ENCODE measurements at regions not wholly inside any gene's neighbourhood (a gene's known extent, or its start where the extent isn't known, plus 50 kb on each side); places are given as distances from the start of the nearest gene placed in this dataset.

DNA sequence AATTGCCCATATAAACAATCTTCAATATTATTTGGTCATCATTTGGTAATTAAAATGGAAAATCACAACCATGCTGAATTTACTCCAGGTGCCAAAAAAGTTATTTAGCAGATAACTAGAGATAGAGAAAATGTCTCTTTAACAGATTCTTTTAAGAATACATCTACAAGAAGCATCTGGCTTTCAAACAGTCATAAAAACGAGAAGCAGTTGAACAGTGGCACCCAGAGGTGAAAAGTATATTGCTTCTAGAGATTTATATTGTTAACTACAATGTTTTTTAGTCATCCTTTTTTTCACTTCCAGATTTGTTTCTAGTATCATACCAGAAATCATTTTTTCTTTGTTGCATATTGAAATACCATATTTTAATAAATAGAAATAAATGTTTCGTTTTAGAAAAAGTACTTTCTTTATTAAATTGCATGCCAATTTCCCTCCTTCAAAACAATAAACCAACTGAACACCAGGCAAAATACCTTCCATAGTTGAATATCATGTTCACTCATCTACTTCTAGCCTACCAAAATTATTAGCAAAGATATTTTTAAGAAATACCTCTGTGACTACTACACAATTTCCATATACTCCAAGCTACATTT is 65.4 kb upstream of the HNRNPA3 start:
- no peaks in the 10 kb centered on the region for H3K27me3 ChIP-seq (ENCODE audit: insufficient read depth, low read depth, severe bottlenecking)
- no peaks in the 10 kb centered on the region for H3K36me3 ChIP-seq
- no peaks in the 10 kb centered on the region for H3K9me3 ChIP-seq (ENCODE audit: severe bottlenecking)
- TF ChIP-seq, protein P1, sequence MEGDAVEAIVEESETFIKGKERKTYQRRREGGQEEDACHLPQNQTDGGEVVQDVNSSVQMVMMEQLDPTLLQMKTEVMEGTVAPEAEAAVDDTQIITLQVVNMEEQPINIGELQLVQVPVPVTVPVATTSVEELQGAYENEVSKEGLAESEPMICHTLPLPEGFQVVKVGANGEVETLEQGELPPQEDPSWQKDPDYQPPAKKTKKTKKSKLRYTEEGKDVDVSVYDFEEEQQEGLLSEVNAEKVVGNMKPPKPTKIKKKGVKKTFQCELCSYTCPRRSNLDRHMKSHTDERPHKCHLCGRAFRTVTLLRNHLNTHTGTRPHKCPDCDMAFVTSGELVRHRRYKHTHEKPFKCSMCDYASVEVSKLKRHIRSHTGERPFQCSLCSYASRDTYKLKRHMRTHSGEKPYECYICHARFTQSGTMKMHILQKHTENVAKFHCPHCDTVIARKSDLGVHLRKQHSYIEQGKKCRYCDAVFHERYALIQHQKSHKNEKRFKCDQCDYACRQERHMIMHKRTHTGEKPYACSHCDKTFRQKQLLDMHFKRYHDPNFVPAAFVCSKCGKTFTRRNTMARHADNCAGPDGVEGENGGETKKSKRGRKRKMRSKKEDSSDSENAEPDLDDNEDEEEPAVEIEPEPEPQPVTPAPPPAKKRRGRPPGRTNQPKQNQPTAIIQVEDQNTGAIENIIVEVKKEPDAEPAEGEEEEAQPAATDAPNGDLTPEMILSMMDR (IDR thresholded peaks at IDR 0.05; ENCODE audit: low read depth, low read length), result no peak
- no peak overlapping the region for H3K27ac ChIP-seq
- H3K4me3 ChIP-seq (ENCODE audit: low read depth, low read length), result no peak overlapping the region
- DNase-seq, result no peak

DNA sequence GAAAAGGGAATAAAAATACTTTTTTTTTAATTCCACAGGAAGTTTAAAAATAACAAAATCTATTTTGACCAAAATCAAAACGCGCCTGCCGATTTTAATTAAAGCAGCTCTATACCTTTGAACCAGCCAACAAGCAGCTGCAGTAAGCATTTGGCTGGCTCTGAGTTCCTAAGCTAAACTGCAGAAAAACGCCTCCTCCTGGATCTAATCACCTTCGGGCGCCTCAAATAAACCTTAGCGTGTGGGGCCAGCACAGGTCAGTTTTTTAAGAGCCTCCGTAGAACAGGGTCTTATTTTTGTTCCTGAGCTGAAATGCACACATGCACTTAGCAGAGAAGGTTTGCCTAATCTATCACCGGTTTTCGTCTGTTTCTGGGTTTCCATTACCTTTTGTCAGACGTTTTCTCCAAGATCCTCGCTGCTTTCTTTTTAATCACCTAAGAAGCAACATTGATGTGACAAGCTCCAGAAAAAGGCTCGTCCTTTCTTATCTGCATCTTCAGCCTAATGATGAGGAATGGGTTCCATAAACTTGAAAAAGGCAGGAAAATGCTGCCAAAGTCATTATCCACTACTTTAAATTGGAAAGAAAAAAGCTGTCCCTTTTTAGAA is 64.7 kb upstream of the HNRNPA3 start:
- Histone ChIP-seq H3K9me3 (ENCODE audit: severe bottlenecking) (no peaks in the 10 kb centered on the region), H3K27me3 (ENCODE audit: insufficient read depth, low read depth, severe bottlenecking) (no peaks in the 10 kb centered on the region), H3K4me3 (ENCODE audit: low read depth, low read length) (peak overlapping the region; percentile 61)

DNA sequence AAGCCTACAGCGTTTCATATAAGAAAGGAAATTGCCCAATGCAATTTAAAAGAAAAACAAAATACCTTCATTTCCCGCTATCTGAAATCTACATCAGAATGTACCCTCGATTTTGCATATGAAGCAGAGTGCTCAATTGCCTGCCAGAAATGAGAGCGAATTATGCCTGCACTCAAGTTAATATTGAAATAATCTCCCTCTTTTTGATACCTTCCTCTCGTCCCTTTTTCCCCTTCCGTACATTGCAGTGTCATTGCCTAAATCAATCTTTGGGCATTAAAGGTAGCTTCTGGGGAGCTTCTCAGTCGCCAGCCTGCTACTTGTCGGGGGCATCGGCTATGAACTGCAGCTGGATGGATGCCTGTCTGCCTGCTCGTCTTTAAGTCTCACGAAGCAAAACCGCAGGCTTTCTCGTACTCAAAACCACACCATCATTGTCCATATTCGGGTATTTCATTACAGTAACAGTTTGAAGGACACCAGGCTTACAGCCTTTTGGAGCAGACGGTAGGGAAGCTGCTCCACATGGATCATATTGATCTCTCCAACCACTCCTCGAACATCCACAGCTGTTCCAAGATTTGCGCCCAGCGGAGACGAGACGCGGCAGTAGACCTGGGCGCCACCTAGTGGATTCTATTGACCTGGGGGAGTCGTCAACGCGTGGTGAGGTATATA is 64.0 kb upstream of the HNRNPA3 start:
- H3K27me3 ChIP-seq (ENCODE audit: insufficient read depth, low read depth, severe bottlenecking), result no peaks in the 10 kb centered on the region
- TF ChIP-seq, protein P1 (IDR thresholded peaks at IDR 0.05; ENCODE audit: low read depth, low read length), result peak; percentile 79
- peak; percentile 91 for DNase-seq
- no peak overlapping the region; the same call in 1 of the 2 replicates for H3K27ac ChIP-seq
- no peaks in the 10 kb centered on the region for H3K36me3 ChIP-seq
- H3K4me3 ChIP-seq (ENCODE audit: low read depth, low read length), result peak overlapping the region; percentile 61
- no peaks in the 10 kb centered on the region for H3K9me3 ChIP-seq (ENCODE audit: severe bottlenecking)

More for the DNA sequence above, 64.7 kb upstream of the HNRNPA3 start:
- peak; percentile 28 for DNase-seq
- TF ChIP-seq, protein P1 (IDR thresholded peaks at IDR 0.05; ENCODE audit: low read depth, low read length), result peak; percentile 14; the same call in 1 of the 2 replicates
- no peak overlapping the region for H3K27ac ChIP-seq
- no peaks in the 10 kb centered on the region for H3K36me3 ChIP-seq

DNA sequence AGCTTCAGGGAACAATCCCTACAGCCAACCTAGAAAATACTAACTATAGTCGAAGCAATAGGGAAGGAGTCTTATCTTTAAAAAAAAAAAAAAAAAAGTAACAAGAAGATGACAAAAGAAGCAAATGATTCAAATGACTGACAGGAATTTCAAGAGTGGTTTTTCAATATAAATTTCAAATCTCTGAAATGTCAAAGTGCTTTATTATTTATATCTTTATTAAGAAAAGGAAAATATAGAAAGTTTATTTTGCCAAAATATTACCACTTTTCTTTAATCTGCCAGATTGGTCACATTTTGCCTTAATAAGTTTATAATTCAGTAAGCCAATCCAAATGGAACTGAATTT is 63.5 kb upstream of the HNRNPA3 start:
- H3K9me3 ChIP-seq (ENCODE audit: severe bottlenecking), result no peaks in the 10 kb centered on the region
- TF ChIP-seq, protein P1 (IDR thresholded peaks at IDR 0.05; ENCODE audit: low read depth, low read length), result no peak
- H3K27me3 ChIP-seq (ENCODE audit: insufficient read depth, low read depth, severe bottlenecking), result no peaks in the 10 kb centered on the region
- DNase-seq, result no peak
- no peak overlapping the region for H3K27ac ChIP-seq
- no peak overlapping the region for H3K4me3 ChIP-seq (ENCODE audit: low read depth, low read length)
- H3K36me3 ChIP-seq, result no peaks in the 10 kb centered on the region

DNA sequence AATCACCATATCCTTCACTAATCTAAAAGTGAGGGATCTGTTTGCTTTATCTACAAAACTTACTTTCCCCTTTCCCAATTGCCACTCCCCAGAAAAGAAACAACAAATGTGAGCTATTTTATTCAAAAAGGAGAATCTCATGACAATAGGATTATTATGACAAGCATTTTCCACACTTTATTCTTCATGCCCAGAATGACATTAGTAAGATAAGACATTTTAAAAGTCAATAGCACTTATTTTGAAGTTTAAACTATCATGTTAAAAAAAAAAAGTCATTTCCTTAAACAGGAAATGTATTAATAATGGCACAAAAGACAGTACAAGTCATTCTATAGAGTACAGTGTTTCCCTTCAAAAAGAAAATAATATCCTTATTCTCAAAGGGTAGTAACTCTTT is 58.8 kb upstream of the HNRNPA3 start:
- Histone ChIP-seq H3K9me3 (ENCODE audit: severe bottlenecking) (no peaks in the 10 kb centered on the region), H3K36me3 (no peaks in the 10 kb centered on the region), H3K27me3 (ENCODE audit: insufficient read depth, low read depth, severe bottlenecking) (no peaks in the 10 kb centered on the region), H3K4me3 (ENCODE audit: low read depth, low read length) (no peak overlapping the region), H3K27ac (no peak overlapping the region)
- TF ChIP-seq, protein P1 (IDR thresholded peaks at IDR 0.05; ENCODE audit: low read depth, low read length), result no peak
- no peak for DNase-seq

Measured in WERI-Rb-1 (cell line).